Ovary (tissue), 1 donor: ENCODE measurements at regions not wholly inside any gene's neighbourhood (a gene's known extent, or its start where the extent isn't known, plus 50 kb on each side); places are given as distances from the start of the nearest gene placed in this dataset.

Source experiments
- EP300 ChIP-seq: sonication (generic); formaldehyde crosslinking; IDR thresholded peaks from one replicate; pipeline ENCODE4 v1.6.1; 2017; ENCODE audit warnings: antibody characterized with exemption
- POLR2A ChIP-seq: fragments of 450-650 bp; IDR thresholded peaks from one replicate; pipeline ENCODE4 v1.6.1; 2017; ENCODE audit warnings: antibody characterized with exemption, mild to moderate bottlenecking, moderate library complexity

GRCh38 chr3:146991907-146992306 lies 386.8 kb upstream of the PLSCR5 start:
- no peak for TF ChIP-seq POLR2A
- TF ChIP-seq EP300: no peak
